GM18502 (cell line): ENCODE measurements at regions not wholly inside any gene's neighbourhood (a gene's known extent, or its start where the extent isn't known, plus 50 kb on each side); places are given as distances from the start of the nearest gene placed in this dataset.

Source experiments
- ATAC-seq: cut with Tn5 transposase; IDR thresholded peaks from one replicate; pipeline ENCODE4 v1.9.1; 2021; ENCODE audit warnings: mild to moderate bottlenecking; ENCODE audit not compliant: unreplicated experiment, poor library complexity

- no peak for ATAC-seq
These were observed 65.7 kb downstream of the TMEM18 start for GRCh38 chr2:611519-611918.

GRCh38 chr2:610491-610890, 66.7 kb downstream of the TMEM18 start:
- no peak for ATAC-seq

GRCh38 chr2:609881-610280, 67.3 kb downstream of the TMEM18 start:
- ATAC-seq = no peak

GRCh38 chr2:609449-609848, 67.8 kb downstream of the TMEM18 start:
- no peak for ATAC-seq

GRCh38 chr2:608711-609110, 68.5 kb downstream of the TMEM18 start:
- ATAC-seq = no peak

GRCh38 chr2:608297-608696, 68.9 kb downstream of the TMEM18 start:
- no peak for ATAC-seq

- no peak for ATAC-seq
These were observed 69.5 kb downstream of the TMEM18 start for GRCh38 chr2:607709-608108.

GRCh38 chr2:607172-607571, 70.0 kb downstream of the TMEM18 start:
- no peak for ATAC-seq

- no peak for ATAC-seq
These were observed 71.3 kb downstream of the TMEM18 start for GRCh38 chr2:605674-606608.

- ATAC-seq = no peak
These were observed 72.2 kb downstream of the TMEM18 start for GRCh38 chr2:604854-605524.

GRCh38 chr2:604385-604784, 72.8 kb downstream of the TMEM18 start:
- no peak for ATAC-seq

GRCh38 chr2:603869-604268, 73.3 kb downstream of the TMEM18 start:
- ATAC-seq = no peak

GRCh38 chr2:603427-603826, 73.8 kb downstream of the TMEM18 start:
- ATAC-seq = no peak

GRCh38 chr2:602571-603359, 74.4 kb downstream of the TMEM18 start:
- no peak for ATAC-seq

GRCh38 chr2:601806-602455, 75.3 kb downstream of the TMEM18 start:
- no peak for ATAC-seq

GRCh38 chr2:601387-601698, 75.9 kb downstream of the TMEM18 start:
- ATAC-seq = no peak

GRCh38 chr2:600542-601386, 76.4 kb downstream of the TMEM18 start:
- ATAC-seq = no peak

- ATAC-seq = no peak
These were observed 77.6 kb downstream of the TMEM18 start for GRCh38 chr2:599601-600000.

- ATAC-seq = no peak
These were observed 79.0 kb downstream of the TMEM18 start for GRCh38 chr2:598058-598802.
